GM19023 (cell line): ENCODE measurements at regions not wholly inside any gene's neighbourhood (a gene's known extent, or its start where the extent isn't known, plus 50 kb on each side); places are given as distances from the start of the nearest gene placed in this dataset.
A peak's percentile ranks its signal among the peaks of the same experiment; 100 is the strongest.

Experiments
- ATAC-seq: cut with Tn5 transposase; IDR thresholded peaks from one replicate; pipeline ENCODE4 v1.9.1; 2021; ENCODE audit warnings: mild to moderate bottlenecking, moderate library complexity; ENCODE audit not compliant: unreplicated experiment

- ATAC-seq: peak; percentile 54
Measured at GRCh38 chr1:119565131-119565772, 58.2 kb downstream of the HSD3B1 start.

- no peak for ATAC-seq
Measured at GRCh38 chr1:119569095-119569494, 62.1 kb downstream of the HSD3B1 start.
